ENCODE measurements at regions not wholly inside any gene's neighbourhood (a gene's known extent, or its start where the extent isn't known, plus 50 kb on each side); places are given as distances from the start of the nearest gene placed in this dataset.
A peak's percentile ranks its signal among the peaks of the same experiment; 100 is the strongest.

DNA sequence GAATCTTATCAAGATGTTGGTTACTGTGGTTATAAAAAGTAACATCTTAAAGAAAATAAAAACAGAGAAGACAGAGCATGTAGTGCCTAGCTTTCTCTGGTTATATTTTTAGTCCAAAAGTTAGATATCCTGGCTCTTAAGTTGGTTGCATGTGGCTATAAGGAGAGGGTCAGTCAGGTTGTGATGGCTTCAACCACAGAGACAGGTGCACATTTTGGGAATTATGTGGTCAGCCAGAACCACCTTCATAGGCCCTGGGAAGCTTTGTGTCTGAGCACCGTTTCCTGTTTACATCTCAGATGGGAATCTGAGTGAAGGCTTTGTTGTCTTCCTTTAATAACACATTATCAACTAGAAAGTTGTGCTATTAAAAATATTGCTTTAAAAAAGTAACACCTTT lies 265.1 kb upstream of the IGFBP3 start:
- in situ Hi-C loops (cut with MboI; ENCODE audit: low pct_unique_long_range_greater_than_20kb in 2 of 9, low sequenced_read_pairs in 9 of 9, unreplicated experiment in 9 of 9): no loop called here
- no peak for ATAC-seq (replicated peaks in 6 of 8)
- no peak overlapping the region for H3K4me3 ChIP-seq
- no peak overlapping the region for H3K27ac ChIP-seq
- 17 to 100% (median 86%) methylated on average over 1 of the region's 1 CpG; no CpG with 5 or more reads in 5 of the 10 experiments for WGBS, 10 experiments
- H3K4me1 ChIP-seq (replicated peaks in 1 of 2): no peaks in the 10 kb centered on the region

DNA sequence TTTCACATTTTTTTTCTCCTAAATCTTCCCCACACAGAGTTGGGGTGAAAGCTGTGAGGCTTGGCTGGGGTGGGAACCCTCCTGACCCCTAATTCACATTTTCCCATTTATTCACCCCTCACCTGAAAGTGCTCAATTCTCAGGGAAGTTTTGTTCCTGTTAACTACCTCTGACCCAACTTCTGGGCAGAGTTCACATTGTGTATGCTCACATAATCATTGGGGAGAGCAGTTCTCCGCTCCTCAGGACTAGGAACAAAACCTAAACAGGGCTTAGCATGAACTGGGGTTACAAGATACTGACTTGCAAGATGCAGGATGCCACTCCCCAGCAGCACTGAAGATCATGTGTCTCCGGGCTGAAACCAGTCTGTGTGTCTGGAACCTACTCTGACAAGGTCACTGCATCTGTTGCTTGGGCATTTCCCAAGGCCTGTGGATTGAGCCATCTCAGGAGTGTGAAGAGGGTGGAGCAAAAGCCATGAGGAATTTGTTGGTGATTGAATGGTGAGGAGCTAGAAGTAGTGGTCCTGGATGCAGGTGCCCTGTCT lies 258.1 kb upstream of the IGFBP3 start:
- Histone ChIP-seq H3K4me1 (replicated peaks in 1 of 2) (no peaks in the 10 kb centered on the region), H3K27ac (no peak overlapping the region), H3K4me3 (no peak overlapping the region)
- peak in 2 of 8 experiments; percentile 74 to 75 for ATAC-seq (replicated peaks in 6 of 8)
- 37 to 100% (median 100%) methylated on average over 1 to 2 of the region's 2 CpGs; no CpG with 5 or more reads in 4 of the 10 experiments for WGBS, 10 experiments
- in situ Hi-C loops (cut with MboI; ENCODE audit: low pct_unique_long_range_greater_than_20kb in 2 of 9, low sequenced_read_pairs in 9 of 9, unreplicated experiment in 9 of 9): no loop called here

DNA sequence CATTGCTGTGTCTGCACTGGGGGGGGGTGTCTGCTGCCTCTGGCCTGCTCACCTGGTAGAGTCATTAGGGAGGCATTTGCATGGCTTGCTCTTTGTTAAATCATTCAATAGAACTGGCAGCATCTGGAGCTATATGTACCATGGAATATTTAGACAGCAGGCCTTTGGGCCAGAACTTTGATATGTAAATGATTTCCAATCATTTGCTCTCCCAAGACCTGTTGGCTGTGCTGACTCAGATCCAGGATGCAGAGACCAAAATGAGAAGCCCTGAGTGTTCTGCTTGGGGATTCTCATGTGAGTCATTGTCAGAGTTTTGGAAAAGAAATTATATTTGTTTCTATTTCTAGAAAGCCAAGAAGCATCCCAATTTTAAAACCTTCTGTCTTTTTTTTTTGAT lies 257.6 kb upstream of the IGFBP3 start:
- no peak overlapping the region for H3K4me3 ChIP-seq
- no peak overlapping the region for H3K27ac ChIP-seq
- no peaks in the 10 kb centered on the region for H3K4me1 ChIP-seq (replicated peaks in 1 of 2)
- ATAC-seq (replicated peaks in 6 of 8): peak in 2 of 8 experiments; percentile 79 to 92
- in situ Hi-C loops (cut with MboI; ENCODE audit: low pct_unique_long_range_greater_than_20kb in 2 of 9, low sequenced_read_pairs in 9 of 9, unreplicated experiment in 9 of 9): no loop called here

DNA sequence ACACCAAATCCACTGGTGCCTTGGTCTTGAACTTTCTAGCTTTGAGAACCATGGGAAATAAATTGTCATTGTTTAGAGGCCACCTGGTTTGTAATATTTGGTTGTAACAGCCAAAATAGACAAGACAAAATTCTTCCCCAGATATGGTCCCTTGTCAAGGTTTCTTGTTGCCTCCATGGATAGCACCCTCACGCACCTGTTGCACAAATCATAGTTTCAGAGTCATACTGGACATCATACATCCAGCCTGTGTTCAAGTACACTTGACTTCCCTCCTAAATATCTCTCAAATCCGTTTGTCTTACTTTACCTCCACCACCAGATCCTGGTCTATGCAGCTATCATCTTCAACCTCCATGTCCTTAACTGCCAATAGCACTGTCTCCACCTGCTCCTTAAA lies 256.7 kb upstream of the IGFBP3 start:
- H3K4me3 ChIP-seq: no peak overlapping the region
- in situ Hi-C loops (cut with MboI; ENCODE audit: low pct_unique_long_range_greater_than_20kb in 2 of 9, low sequenced_read_pairs in 9 of 9, unreplicated experiment in 9 of 9): no loop called here
- WGBS, 10 experiments: 8 to 100% (median 74%) methylated on average over 1 to 2 of the region's 2 CpGs; no CpG with 5 or more reads in 2 of the 10 experiments

DNA sequence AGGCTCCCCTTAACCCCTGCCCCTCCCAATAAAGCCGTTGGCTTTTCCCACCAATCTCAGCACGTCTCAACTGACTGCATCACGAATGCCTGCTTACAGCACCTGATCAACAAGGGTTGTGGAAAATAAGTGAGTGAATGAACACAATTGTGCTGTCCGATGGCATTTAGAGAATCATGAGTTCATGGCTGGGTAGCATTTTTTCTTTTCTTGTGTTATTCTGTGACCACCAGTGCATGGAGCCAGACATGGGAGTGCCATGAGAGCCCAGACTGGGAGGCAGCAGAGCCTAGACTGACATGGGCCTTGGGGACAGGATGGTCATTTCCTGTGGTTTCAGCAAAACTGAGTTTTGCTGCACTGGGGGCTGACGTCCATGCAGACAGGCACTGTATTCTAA lies 254.1 kb upstream of the IGFBP3 start:
- H3K27ac ChIP-seq: no peak overlapping the region
- no peak for ATAC-seq (replicated peaks in 6 of 8)
- in situ Hi-C loops (cut with MboI; ENCODE audit: low pct_unique_long_range_greater_than_20kb in 2 of 9, low sequenced_read_pairs in 9 of 9, unreplicated experiment in 9 of 9): no loop called here
- WGBS, 10 experiments: 0 to 75% (median 64%) methylated on average over 1 to 4 of the region's 5 CpGs; no CpG with 5 or more reads in 3 of the 10 experiments
- H3K4me1 ChIP-seq (replicated peaks in 1 of 2): no peaks in the 10 kb centered on the region
- no peak overlapping the region for H3K4me3 ChIP-seq

More for the DNA sequence above, 256.7 kb upstream of the IGFBP3 start:
- Histone ChIP-seq H3K4me1 (replicated peaks in 1 of 2) (no peaks in the 10 kb centered on the region), H3K27ac (no peak overlapping the region)
- no peak for ATAC-seq (replicated peaks in 6 of 8)

DNA sequence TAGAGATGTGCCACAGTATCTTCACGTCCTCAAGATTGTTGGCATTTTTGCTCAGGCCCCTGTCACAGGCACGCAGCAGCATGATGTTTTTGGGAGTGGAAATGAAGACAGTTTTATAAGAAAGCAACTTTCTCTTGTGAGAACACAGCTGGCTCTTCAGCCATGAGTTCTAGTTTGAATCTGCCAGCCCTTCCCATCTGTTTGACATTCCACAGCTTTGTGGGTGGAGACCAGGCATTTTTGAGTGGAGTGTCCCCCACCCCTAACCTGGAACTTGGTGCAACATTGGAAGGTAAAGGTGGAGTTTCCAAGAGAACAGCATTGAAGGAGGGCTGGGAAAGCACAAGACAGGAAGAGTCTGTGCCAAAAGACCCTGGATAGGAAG lies 253.1 kb upstream of the IGFBP3 start:
- peak in 1 of 8 experiments; percentile 58 for ATAC-seq (replicated peaks in 6 of 8)
- no peaks in the 10 kb centered on the region for H3K4me1 ChIP-seq (replicated peaks in 1 of 2)
- 20 to 94% methylated on average over 1 to 2 of the region's 2 CpGs; no CpG with 5 or more reads in 8 of the 10 experiments for WGBS, 10 experiments
- in situ Hi-C loops (cut with MboI; ENCODE audit: low pct_unique_long_range_greater_than_20kb in 2 of 9, low sequenced_read_pairs in 9 of 9, unreplicated experiment in 9 of 9): no loop called here
- H3K27ac ChIP-seq: no peak overlapping the region
- no peak overlapping the region for H3K4me3 ChIP-seq

DNA sequence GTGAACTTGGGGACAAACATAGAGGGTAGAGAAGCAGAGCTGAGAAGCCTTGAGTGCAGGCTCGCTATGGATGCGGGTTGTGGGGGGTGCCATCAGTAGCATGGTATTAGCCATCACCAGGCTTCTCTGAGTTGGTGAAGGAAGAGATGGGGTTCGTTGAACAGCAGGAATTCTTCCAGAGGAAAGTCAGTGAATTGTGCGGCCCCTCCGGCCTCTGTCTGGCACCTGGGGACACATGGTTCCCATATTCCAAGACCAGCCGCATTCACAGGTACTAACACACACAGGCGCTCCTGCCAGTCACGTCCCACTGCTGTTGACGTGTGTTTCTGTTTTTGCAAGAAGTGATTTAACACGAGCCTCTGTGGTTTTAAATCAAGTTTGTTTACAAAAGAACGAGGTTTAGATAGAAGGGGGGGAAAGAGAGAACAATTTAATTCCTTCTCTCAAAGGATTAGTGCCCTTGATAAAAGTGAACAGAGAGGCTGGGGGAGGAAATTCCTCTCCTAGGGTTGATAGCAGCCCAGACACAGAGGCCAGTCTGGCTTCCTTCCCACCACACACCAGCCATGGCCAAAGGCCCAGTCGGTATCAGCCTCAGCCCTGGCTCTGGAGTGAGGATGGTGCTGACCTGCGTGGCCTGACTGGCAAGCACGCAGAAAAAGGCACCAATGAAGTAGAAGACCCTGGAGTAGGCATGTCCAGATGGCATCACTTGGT lies 252.6 kb upstream of the IGFBP3 start:
- peak in 1 of 8 experiments; percentile 10 for ATAC-seq (replicated peaks in 6 of 8)
- in situ Hi-C loops (cut with MboI; ENCODE audit: low pct_unique_long_range_greater_than_20kb in 2 of 9, low sequenced_read_pairs in 9 of 9, unreplicated experiment in 9 of 9): no loop called here

DNA sequence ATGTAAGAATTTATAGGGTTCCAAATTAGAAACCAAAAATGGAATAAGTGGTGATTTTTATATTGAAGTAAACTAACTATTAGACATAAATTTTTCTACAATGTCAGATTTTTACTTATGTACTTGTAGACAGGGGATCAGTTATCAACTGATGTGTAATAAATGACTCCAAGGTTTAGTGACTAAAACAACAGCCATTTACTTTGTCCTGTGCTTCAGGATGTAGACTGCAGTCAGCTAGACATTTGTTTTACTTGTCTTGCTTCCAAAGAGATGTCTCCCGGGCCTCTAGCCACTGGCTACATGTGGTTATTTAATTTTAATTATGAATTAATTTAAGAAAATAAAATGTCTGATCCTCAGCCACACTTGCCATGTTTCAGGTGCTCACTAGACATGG lies 249.7 kb upstream of the IGFBP3 start:
- no peak overlapping the region for H3K27ac ChIP-seq
- ATAC-seq (replicated peaks in 6 of 8): no peak
- H3K4me1 ChIP-seq (replicated peaks in 1 of 2): no peaks in the 10 kb centered on the region
- in situ Hi-C loops (cut with MboI; ENCODE audit: low pct_unique_long_range_greater_than_20kb in 2 of 9, low sequenced_read_pairs in 9 of 9, unreplicated experiment in 9 of 9): no loop called here
- no peak overlapping the region for H3K4me3 ChIP-seq
- 0 to 83% (median 50%) methylated on average over 1 of the region's 1 CpG; no CpG with 5 or more reads in 3 of the 10 experiments for WGBS, 10 experiments

More for the DNA sequence above, 252.6 kb upstream of the IGFBP3 start:
- Histone ChIP-seq H3K27ac (no peak overlapping the region), H3K4me1 (replicated peaks in 1 of 2) (no peaks in the 10 kb centered on the region), H3K4me3 (no peak overlapping the region)
- 33 to 100% (median 78%) methylated on average over 2 to 7 of the region's 14 CpGs for WGBS, 10 experiments

DNA sequence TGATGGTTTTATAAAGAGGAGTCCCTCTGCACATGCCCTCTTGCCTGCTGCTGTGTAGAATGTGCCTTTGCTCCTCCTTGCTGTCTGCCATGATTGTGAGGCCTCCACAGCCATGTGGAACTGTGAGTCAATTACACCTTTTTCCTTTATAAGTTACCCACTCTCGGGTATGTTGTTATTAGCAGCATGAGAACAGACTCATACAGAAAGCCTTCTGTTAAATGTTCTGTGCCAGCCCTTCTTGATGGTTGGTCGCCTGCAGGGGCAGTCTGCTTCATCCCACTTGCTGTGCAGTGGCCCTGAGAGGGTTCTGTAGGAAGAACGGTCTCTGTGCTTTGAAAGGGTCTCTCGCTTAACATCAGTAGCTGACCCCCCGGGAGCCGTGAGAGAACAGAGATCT lies 248.9 kb upstream of the IGFBP3 start:
- WGBS, 10 experiments: 40 to 93% (median 72%) methylated on average over 1 to 5 of the region's 6 CpGs; no CpG with 5 or more reads in 3 of the 10 experiments
- Histone ChIP-seq H3K4me1 (replicated peaks in 1 of 2) (no peaks in the 10 kb centered on the region), H3K4me3 (no peak overlapping the region), H3K27ac (no peak overlapping the region)
- in situ Hi-C loops (cut with MboI; ENCODE audit: low pct_unique_long_range_greater_than_20kb in 2 of 9, low sequenced_read_pairs in 9 of 9, unreplicated experiment in 9 of 9): no loop called here
- no peak for ATAC-seq (replicated peaks in 6 of 8)

DNA sequence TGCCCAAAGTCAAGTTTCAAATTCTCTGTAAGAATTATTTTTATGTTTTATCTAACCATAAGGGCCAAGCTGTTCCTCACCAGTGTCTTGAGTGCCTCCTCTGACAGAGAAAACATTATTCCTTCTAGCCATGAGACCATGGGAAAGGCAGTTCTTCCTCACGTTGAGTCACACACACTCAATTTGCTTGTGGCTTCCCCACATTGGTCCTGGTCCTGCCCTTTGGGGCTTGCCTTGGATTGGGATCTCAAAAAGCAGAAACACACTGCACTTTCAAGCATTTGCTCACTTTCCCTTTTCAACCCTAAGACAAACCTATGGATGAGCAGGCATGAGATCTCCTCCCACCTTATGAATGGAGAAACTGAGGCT lies 248.3 kb upstream of the IGFBP3 start:
- H3K4me1 ChIP-seq (replicated peaks in 1 of 2): no peaks in the 10 kb centered on the region
- WGBS, 10 experiments: 0 to 100% (median 63%) methylated on average over 1 of the region's 1 CpG; no CpG with 5 or more reads in 4 of the 10 experiments
- H3K27ac ChIP-seq: no peak overlapping the region
- H3K4me3 ChIP-seq: no peak overlapping the region
- in situ Hi-C loops (cut with MboI; ENCODE audit: low pct_unique_long_range_greater_than_20kb in 2 of 9, low sequenced_read_pairs in 9 of 9, unreplicated experiment in 9 of 9): no loop called here
- no peak for ATAC-seq (replicated peaks in 6 of 8)

DNA sequence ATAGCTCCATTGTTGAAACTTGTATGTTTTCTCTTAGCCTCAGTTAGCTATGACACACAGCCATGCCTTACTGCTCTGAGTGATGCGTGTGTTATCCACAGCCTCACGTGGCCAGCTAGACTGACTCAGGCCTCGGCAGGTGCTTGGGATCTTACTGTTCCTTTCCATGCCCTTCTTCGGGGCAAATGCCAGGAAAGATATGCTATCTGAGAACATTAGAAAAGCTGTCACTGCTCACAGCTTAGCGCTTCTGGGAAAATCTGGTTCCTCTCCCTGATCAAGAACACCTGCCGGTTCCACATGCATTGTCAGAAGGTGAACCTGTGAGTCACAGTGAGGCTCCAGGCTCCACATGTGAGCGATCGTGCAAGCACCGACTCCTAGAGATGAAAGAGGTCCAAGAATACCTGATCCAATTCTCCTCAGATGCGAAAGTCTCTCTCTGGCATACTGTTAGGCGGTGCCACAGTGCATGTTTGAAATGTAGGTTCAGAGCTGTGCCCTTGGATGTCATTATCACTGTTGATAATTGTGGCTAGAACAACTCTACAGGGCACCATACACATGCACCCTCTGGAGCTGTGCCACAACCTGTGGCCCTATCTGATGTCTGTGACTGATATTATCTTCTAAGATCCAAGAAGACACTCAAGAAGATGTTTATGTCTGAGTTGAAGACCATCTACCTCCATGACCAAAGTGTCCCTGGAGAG lies 247.8 kb upstream of the IGFBP3 start:
- ATAC-seq (replicated peaks in 6 of 8): no peak
- WGBS, 10 experiments: 70 to 100% (median 97%) methylated on average over 1 to 9 of the region's 11 CpGs; no CpG with 5 or more reads in 3 of the 10 experiments
- Histone ChIP-seq H3K4me1 (replicated peaks in 1 of 2) (no peaks in the 10 kb centered on the region), H3K4me3 (no peak overlapping the region), H3K27ac (no peak overlapping the region)
- in situ Hi-C loops (cut with MboI; ENCODE audit: low pct_unique_long_range_greater_than_20kb in 2 of 9, low sequenced_read_pairs in 9 of 9, unreplicated experiment in 9 of 9): no loop called here

DNA sequence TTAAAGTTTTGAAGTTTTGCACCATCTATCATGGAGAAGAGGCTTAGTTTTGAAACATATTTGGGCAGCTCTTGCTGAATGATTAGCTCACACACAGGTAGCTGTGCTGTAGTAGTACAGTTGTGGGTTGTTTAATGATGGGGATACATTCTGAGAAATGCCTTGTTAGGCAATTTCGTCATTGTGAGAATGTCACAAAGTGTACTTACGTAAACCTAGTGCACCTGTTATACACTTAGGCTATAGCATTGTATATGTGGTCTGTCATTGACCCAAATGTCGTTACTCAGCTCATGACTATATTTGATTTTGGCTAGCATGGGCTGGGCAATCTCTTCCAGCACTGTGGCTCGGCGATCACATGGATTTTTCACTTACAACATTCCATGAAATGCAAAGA lies 247.2 kb upstream of the IGFBP3 start:
- Histone ChIP-seq H3K4me1 (replicated peaks in 1 of 2) (no peaks in the 10 kb centered on the region), H3K27ac (no peak overlapping the region), H3K4me3 (no peak overlapping the region)
- in situ Hi-C loops (cut with MboI; ENCODE audit: low pct_unique_long_range_greater_than_20kb in 2 of 9, low sequenced_read_pairs in 9 of 9, unreplicated experiment in 9 of 9): no loop called here
- 76 to 100% (median 90%) methylated on average over 1 to 5 of the region's 5 CpGs; no CpG with 5 or more reads in 2 of the 10 experiments for WGBS, 10 experiments
- ATAC-seq (replicated peaks in 6 of 8): no peak

DNA sequence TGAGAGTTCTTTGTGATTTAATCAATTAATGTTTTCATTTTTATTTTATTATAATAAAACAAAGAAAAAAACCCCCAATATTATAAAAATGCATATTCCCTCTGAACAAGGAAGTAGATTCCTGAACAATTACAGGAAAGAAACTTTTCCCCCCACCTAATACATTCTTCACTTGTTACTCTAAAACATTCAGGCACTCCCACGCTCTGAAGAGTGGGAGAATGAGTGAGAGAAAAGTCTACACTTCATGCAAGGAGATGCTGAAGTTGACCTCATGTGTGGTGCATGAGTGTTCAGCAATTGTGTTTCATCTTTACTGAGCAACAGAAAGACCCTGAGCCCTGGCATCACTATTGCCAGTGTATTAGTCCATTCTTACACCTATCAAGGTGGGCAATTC lies 244.2 kb upstream of the IGFBP3 start:
- no peak for ATAC-seq (replicated peaks in 6 of 8)
- in situ Hi-C loops (cut with MboI; ENCODE audit: low pct_unique_long_range_greater_than_20kb in 2 of 9, low sequenced_read_pairs in 9 of 9, unreplicated experiment in 9 of 9): no loop called here
- Histone ChIP-seq H3K4me3 (no peak overlapping the region), H3K27ac (no peak overlapping the region), H3K4me1 (replicated peaks in 1 of 2) (no peaks in the 10 kb centered on the region)
- 0 to 100% (median 50%) methylated on average over 1 of the region's 1 CpG; no CpG with 5 or more reads in 3 of the 10 experiments for WGBS, 10 experiments
